ENCODE measurements at regions not wholly inside any gene's neighbourhood (a gene's known extent, or its start where the extent isn't known, plus 50 kb on each side); places are given as distances from the start of the nearest gene placed in this dataset.

DNA sequence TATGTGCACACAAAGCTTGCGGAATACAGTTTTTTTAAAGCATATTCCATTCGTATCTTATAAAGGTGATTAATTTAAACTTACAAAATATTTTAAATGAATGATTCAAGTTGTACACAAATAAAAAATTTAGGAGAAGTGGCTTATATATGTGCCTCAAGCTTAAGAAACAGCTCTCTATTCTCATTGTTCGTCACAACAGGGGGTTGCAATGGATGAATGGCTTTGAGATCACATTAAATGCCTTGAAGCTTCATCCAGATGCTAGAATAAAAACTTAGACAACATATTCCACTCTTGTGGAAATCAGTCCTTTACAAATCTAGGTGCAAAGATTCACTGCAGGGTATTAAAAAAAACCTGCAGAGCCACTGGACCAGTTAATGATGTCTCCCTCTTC is 303.9 kb upstream of the LRFN5 start:
- TF ChIP-seq, protein P1, sequence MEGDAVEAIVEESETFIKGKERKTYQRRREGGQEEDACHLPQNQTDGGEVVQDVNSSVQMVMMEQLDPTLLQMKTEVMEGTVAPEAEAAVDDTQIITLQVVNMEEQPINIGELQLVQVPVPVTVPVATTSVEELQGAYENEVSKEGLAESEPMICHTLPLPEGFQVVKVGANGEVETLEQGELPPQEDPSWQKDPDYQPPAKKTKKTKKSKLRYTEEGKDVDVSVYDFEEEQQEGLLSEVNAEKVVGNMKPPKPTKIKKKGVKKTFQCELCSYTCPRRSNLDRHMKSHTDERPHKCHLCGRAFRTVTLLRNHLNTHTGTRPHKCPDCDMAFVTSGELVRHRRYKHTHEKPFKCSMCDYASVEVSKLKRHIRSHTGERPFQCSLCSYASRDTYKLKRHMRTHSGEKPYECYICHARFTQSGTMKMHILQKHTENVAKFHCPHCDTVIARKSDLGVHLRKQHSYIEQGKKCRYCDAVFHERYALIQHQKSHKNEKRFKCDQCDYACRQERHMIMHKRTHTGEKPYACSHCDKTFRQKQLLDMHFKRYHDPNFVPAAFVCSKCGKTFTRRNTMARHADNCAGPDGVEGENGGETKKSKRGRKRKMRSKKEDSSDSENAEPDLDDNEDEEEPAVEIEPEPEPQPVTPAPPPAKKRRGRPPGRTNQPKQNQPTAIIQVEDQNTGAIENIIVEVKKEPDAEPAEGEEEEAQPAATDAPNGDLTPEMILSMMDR (conservative IDR thresholded peaks at IDR 0.05; ENCODE audit: low read length), result no peak
- H3K4me3 ChIP-seq (ENCODE audit: low read length), result no peak overlapping the region
- no peak for DNase-seq (ENCODE audit: low read depth)

DNA sequence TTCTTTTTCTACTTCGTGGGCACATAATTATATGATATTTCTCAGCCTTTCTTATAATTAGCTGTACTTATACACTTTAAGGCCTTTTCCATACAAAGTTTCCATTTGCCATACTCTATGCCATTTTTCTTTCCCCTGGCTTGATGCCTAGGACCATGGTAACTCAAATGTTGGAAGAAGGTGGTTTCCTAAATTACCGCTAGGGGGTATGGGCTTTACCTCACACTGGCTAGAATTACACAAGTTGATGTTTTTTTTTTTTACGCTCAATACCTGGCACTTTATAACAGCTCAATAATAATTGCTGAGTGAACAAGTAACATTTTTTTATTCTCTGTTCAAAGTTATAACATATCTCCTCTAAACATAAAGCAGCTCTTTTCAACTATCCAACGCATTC is 306.8 kb upstream of the LRFN5 start:
- DNase-seq (ENCODE audit: low read depth), result no peak
- TF ChIP-seq, protein P1 (conservative IDR thresholded peaks at IDR 0.05; ENCODE audit: low read length), result no peak
- H3K4me3 ChIP-seq (ENCODE audit: low read length), result no peak overlapping the region

DNA sequence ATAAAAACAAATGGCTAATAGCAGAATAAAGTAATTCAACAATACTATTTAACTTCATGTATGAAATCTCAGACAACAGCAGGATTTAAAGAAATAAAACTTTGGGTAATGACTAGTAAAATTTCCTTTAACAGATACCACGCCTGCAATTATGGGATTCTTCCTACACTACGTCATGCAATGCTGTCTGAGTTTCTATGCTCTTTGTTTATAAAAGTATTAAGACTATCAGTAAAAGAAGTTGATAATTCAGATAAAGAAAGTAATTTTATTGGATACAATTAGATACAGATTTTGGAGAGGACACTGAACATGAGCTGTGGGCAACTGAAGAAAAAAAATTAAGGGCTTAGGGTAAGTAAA is 308.4 kb upstream of the LRFN5 start:
- H3K4me3 ChIP-seq (ENCODE audit: low read length), result no peak overlapping the region
- TF ChIP-seq, protein P1 (conservative IDR thresholded peaks at IDR 0.05; ENCODE audit: low read length), result no peak
- DNase-seq (ENCODE audit: low read depth), result no peak

DNA sequence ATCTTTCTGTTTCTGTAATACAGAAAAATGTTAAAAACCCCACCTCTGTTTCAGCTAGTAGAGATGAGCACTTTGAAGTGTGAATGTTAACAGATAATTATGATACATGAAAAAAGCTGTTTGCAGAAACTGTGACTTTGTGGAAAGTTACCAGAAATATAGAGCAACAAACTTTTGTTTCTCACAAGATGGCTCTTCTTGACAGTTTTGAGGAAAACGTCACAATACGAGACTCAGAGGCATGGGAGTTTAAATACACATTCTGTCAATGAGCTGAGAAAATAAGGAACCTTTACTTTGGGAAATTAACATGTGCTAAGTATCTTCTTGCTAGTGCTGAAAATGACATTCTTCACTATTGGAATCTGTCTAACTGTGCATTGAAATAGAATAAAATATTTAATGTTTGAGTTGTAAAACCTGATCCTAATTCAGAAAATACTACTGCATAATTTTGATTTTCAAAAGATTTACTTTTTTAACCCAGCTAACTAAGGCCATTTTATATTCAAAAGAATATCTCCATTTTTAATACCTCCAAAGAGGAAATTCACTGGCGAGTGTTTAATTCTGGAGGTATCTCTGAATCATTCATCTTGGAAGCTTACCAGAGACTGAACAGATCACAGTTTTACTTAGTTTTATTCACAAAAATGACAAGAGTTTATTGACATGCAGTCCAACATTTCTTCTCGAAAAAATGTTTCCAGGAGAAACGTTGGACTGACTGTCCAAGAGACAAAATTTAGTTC is 308.9 kb upstream of the LRFN5 start:
- no peak overlapping the region for H3K4me3 ChIP-seq (ENCODE audit: low read length)
- TF ChIP-seq, protein P1 (conservative IDR thresholded peaks at IDR 0.05; ENCODE audit: low read length), result no peak
- DNase-seq (ENCODE audit: low read depth), result no peak

DNA sequence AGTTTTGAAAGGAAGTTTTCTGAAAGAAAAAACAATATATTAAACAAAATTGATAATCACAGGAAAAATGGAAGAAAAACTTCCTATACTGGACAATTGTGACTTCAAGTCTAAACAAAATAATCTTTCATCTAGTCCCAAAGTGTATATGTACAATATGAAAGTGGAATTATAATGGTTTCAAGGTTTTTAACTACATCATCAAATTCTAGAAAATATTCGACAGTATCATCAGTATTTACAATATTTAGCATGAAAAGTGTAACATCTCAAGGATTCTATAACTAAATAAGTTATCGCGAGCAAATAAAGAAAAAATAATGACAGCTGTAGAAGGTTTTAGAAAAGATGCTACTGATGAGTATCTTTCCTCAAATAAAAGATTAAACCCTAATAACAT is 310.9 kb upstream of the LRFN5 start:
- H3K4me3 ChIP-seq (ENCODE audit: low read length), result no peak overlapping the region
- DNase-seq (ENCODE audit: low read depth), result no peak
- TF ChIP-seq, protein P1 (conservative IDR thresholded peaks at IDR 0.05; ENCODE audit: low read length), result no peak

DNA sequence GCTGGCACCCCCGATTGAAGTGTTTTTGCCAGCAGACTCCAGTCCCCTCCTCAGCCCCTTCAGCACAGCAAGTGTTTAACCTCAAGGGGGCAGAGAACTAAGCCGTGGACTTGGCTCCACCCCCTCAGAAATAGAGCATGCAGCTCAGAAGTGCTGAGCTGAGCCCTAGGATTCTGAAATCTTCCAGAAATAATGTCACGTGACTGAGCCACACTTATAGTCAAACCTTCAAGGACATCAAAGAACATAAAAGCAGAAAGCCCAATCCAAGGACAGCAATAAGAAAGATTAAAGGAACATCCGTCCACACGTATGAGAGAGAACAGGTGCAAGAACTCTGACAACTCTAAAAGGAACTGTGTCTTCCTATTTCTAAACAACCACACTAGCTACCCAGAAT is 317.7 kb upstream of the LRFN5 start:
- DNase-seq (ENCODE audit: low read depth), result no peak
- TF ChIP-seq, protein P1 (conservative IDR thresholded peaks at IDR 0.05; ENCODE audit: low read length), result no peak
- H3K4me3 ChIP-seq (ENCODE audit: low read length), result no peak overlapping the region

DNA sequence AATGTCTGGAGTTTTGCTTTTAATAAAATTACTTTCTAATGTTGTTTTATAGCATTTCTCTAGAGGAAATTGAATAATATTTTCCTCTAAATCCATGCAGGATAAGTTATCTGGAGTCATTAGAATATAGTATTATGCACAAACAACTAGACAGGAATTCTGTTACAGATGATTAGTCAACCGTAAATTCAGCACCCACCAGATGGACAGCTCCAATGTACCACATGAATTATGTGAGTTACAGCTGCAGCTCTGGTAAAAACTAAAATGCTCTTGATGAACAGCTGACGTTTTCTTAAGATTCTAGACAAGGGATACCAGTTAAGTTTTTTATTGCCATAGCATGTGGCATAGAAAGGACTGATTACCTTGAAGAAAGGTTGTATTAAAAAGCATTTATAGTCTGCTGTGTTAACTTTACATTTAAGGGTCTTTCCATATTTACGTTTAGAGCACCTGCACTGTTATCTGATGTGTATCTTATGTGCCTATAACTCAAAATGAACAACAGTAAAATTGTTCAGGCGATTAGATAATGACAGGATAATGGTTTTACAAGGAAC is 321.4 kb upstream of the LRFN5 start:
- DNase-seq (ENCODE audit: low read depth), result no peak
- no peak overlapping the region for H3K4me3 ChIP-seq (ENCODE audit: low read length)
- TF ChIP-seq, protein P1 (conservative IDR thresholded peaks at IDR 0.05; ENCODE audit: low read length), result no peak

Data from AG10803 (cell line).